ENCODE measurements at regions not wholly inside any gene's neighbourhood (a gene's known extent, or its start where the extent isn't known, plus 50 kb on each side); places are given as distances from the start of the nearest gene placed in this dataset.

DNA sequence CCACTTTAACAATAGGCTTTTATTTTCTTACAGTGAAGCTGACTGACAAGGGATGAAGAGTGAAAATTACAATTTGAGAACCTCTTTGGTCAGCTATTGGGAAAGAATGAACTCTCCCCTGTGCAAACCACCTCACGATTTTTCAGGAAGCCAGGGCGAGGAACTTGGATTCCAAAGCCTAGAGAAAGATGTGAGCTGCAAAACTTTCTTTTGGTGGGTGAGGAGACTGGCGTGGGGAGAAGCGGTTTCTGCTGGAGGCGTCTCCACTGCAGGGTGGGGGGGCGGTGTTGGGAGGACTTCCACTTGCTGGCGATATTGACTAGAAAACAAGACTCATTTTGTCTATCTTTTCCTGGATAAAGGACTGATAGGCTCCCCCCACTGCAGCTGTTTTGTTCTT is 59.3 kb upstream of the VRK1 start:
- Histone ChIP-seq H3K4me3 (replicated peaks in 1 of 3; ENCODE audit: insufficient read depth in 1 of 3, low read depth in 1 of 3, low read length in 3 of 3) (no peak overlapping the region), H3K27me3 (ENCODE audit: control insufficient read depth in 2 of 2, insufficient read depth in 2 of 2, low read length in 2 of 2) (peaks cover 16 to 20% of the 10 kb centered on the region in 2 experiments), H4K20me1 (replicated peaks; ENCODE audit: control insufficient read depth, extremely low read depth, insufficient read depth, low read length) (no peaks in the 10 kb centered on the region), H3K36me3 (ENCODE audit: control insufficient read depth in 2 of 2, extremely low read depth in 1 of 2, insufficient read depth in 2 of 2, low read length in 2 of 2) (no peaks in the 10 kb centered on the region), H3K79me2 (ENCODE audit: control insufficient read depth, insufficient read depth, low read length) (no peaks in the 10 kb centered on the region), H2AFZ (ENCODE audit: low read depth, low read length) (no peak overlapping the region), H3K9me1 (replicated peaks; ENCODE audit: control insufficient read depth, extremely low read depth, insufficient read depth, low read length) (no peaks in the 10 kb centered on the region), H3K4me1 (ENCODE audit: control insufficient read depth, extremely low read depth, insufficient read depth, low read length) (no peaks in the 10 kb centered on the region), H3K9ac (replicated peaks; ENCODE audit: extremely low read depth, insufficient read depth, low read length) (no peak overlapping the region), H3K9me3 (replicated peaks; ENCODE audit: control insufficient read depth, insufficient read depth, low read length) (no peaks in the 10 kb centered on the region), H3K27ac (ENCODE audit: insufficient read depth, low read depth, low read length) (no peak overlapping the region), H3K4me2 (ENCODE audit: insufficient read depth, low read length) (no peak overlapping the region)
- BruUV-seq (replicated peaks) = no TSS peak
- CTCF ChIA-PET = interaction anchor here (0.5 to 4.7 kb wide), 2 partner anchors 172 to 442 kb away, joined by 3 to 122 read pairs; no protein-coding TSS in a partner anchor
- FAIRE-seq = no peak
- POLR2A ChIA-PET = no interaction called here
- dilution Hi-C loops (cut with MboI; ENCODE audit: extremely low pct_ligation_motif_present, low sequenced_read_pairs) (no loop called here), intact Hi-C loops (cut with micrococcal nuclease) (no loop called here)
- DNase-seq (ENCODE audit: low read depth, low spot score) = no peak
- no peak for TF ChIP-seq POLR2AphosphoS5 (IDR thresholded peaks at IDR 0.05; ENCODE audit: insufficient read depth, low read depth, low read length)

GRCh38 chr14:96739200-96739910 is 57.8 kb upstream of the VRK1 start:
- Histone ChIP-seq H3K4me2 (ENCODE audit: insufficient read depth, low read length) (no peak overlapping the region), H3K36me3 (ENCODE audit: control insufficient read depth in 2 of 2, extremely low read depth in 1 of 2, insufficient read depth in 2 of 2, low read length in 2 of 2) (no peaks in the 10 kb centered on the region), H3K4me1 (ENCODE audit: control insufficient read depth, extremely low read depth, insufficient read depth, low read length) (no peaks in the 10 kb centered on the region), H3K9me3 (replicated peaks; ENCODE audit: control insufficient read depth, insufficient read depth, low read length) (no peaks in the 10 kb centered on the region), H4K20me1 (replicated peaks; ENCODE audit: control insufficient read depth, extremely low read depth, insufficient read depth, low read length) (no peaks in the 10 kb centered on the region), H3K79me2 (ENCODE audit: control insufficient read depth, insufficient read depth, low read length) (no peaks in the 10 kb centered on the region), H3K27ac (ENCODE audit: insufficient read depth, low read depth, low read length) (no peak overlapping the region), H3K9me1 (replicated peaks; ENCODE audit: control insufficient read depth, extremely low read depth, insufficient read depth, low read length) (no peaks in the 10 kb centered on the region), H2AFZ (ENCODE audit: low read depth, low read length) (no peak overlapping the region), H3K9ac (replicated peaks; ENCODE audit: extremely low read depth, insufficient read depth, low read length) (no peak overlapping the region), H3K27me3 (ENCODE audit: control insufficient read depth in 2 of 2, insufficient read depth in 2 of 2, low read length in 2 of 2) (peaks cover 16 to 20% of the 10 kb centered on the region in 2 experiments), H3K4me3 (replicated peaks in 1 of 3; ENCODE audit: insufficient read depth in 1 of 3, low read depth in 1 of 3, low read length in 3 of 3) (no peak overlapping the region)
- DNase-seq (ENCODE audit: low read depth, low spot score) (no peak), FAIRE-seq (no peak)
- POLR2A ChIA-PET = no interaction called here
- TF ChIP-seq FOS (IDR thresholded peaks at IDR 0.05; ENCODE audit: borderline replicate concordance, insufficient read depth, low read length) = no peak
- no peak for TF ChIP-seq MYC (IDR thresholded peaks at IDR 0.05; ENCODE audit: low read depth, low read length)
- no peak for TF ChIP-seq GATA2 (IDR thresholded peaks at IDR 0.05; ENCODE audit: insufficient read depth, insufficient read length, low read depth, low read length)
- TF ChIP-seq POLR2AphosphoS5 (IDR thresholded peaks at IDR 0.05; ENCODE audit: insufficient read depth, low read depth, low read length) = no peak
- TF ChIP-seq CTCF (IDR thresholded peaks at IDR 0.05; ENCODE audit: extremely low read depth in 1 of 2, insufficient read depth in 1 of 2, low read depth in 1 of 2, low read length in 2 of 2) = no peak
- no peak for TF ChIP-seq POLR2A (IDR thresholded peaks at IDR 0.05; ENCODE audit: low read depth, low read length)
- TF ChIP-seq JUN (IDR thresholded peaks at IDR 0.05; ENCODE audit: borderline replicate concordance, insufficient read depth, insufficient read length, low read depth) = no peak
- no peak for TF ChIP-seq EZH2 (IDR thresholded peaks at IDR 0.05; ENCODE audit: borderline replicate concordance, low read depth, low read length, severe bottlenecking)
- TF ChIP-seq, protein P1, sequence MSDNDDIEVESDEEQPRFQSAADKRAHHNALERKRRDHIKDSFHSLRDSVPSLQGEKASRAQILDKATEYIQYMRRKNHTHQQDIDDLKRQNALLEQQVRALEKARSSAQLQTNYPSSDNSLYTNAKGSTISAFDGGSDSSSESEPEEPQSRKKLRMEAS (IDR thresholded peaks at IDR 0.05; ENCODE audit: insufficient read depth, insufficient read length) = no peak
- intact Hi-C loops (cut with micrococcal nuclease) (no loop called here), dilution Hi-C loops (cut with MboI; ENCODE audit: extremely low pct_ligation_motif_present, low sequenced_read_pairs) (no loop called here)
- CTCF ChIA-PET = interaction anchor here (0.8 to 4.7 kb wide), 4 partner anchors 156 to 192 kb away, joined by 3 to 122 read pairs (median 4); no protein-coding TSS in a partner anchor
- BruUV-seq (replicated peaks) = no TSS peak

All from endothelial cell of umbilical vein (primary cell).